ENCODE measurements at regions not wholly inside any gene's neighbourhood (a gene's known extent, or its start where the extent isn't known, plus 50 kb on each side); places are given as distances from the start of the nearest gene placed in this dataset.
"Not testable (repeated sequence)": the region's sequence is repeated elsewhere in the genome, so short reads cannot be mapped to it uniquely, and the experiment has no call there.

GRCh38 chr3:51605938-51606337 lies 65.1 kb upstream of the TEX264 start:
- ATAC-seq (ENCODE audit: low FRiP score in 2 of 2): no peak
- H3K4me3 ChIP-seq: no peak overlapping the region
- 88% methylated on average over 3 of the region's 3 CpGs for WGBS, 2 donors
- no peaks in the 10 kb centered on the region for H3K36me3 ChIP-seq
- H3K4me1 ChIP-seq: peaks cover 0 to 11% (median 4%) of the 10 kb centered on the region in 4 donors
- no peaks in the 10 kb centered on the region for H3K27me3 ChIP-seq
- no peaks in the 10 kb centered on the region for H3K9me3 ChIP-seq
- H3K27ac ChIP-seq: no peak overlapping the region
- DNase-seq: no peak
- TF ChIP-seq POLR2A (IDR thresholded peaks at IDR 0.05) (no peak), POLR2AphosphoS5 (IDR thresholded peaks at IDR 0.05) (no peak), CTCF (IDR thresholded peaks at IDR 0.05) (no peak), EP300 (IDR thresholded peaks at IDR 0.05) (no peak)

- H3K4me3 ChIP-seq; DNase-seq; H3K27ac ChIP-seq; H3K9me3 ChIP-seq; H3K36me3 ChIP-seq; H3K27me3 ChIP-seq; ATAC-seq (ENCODE audit: low FRiP score in 2 of 2): not testable (repeated sequence)
- peaks cover 0 to 11% (median 4%) of the 10 kb centered on the region in 4 donors for H3K4me1 ChIP-seq
- WGBS, 2 donors: 78% methylated on average over 2 to 4 of the region's 4 CpGs
Measured at GRCh38 chr3:51606871-51607270, 64.2 kb upstream of the TEX264 start.

GRCh38 chr3:51607591-51608325 lies 63.3 kb upstream of the TEX264 start:
- not testable (repeated sequence) for ATAC-seq (ENCODE audit: low FRiP score in 2 of 2); H3K36me3 ChIP-seq; H3K9me3 ChIP-seq; H3K4me3 ChIP-seq; H3K27ac ChIP-seq; H3K27me3 ChIP-seq
- peaks cover 0 to 11% (median 4%) of the 10 kb centered on the region in 4 donors for H3K4me1 ChIP-seq
- 97 to 100% methylated on average over 12 to 37 of the region's 57 CpGs for WGBS, 2 donors
- peak in 1 of 2 donors; percentile 59 for DNase-seq

GRCh38 chr3:51610708-51611107 lies 60.3 kb upstream of the TEX264 start:
- TF ChIP-seq CTCF (IDR thresholded peaks at IDR 0.05) (no peak), POLR2AphosphoS5 (IDR thresholded peaks at IDR 0.05) (no peak), EP300 (IDR thresholded peaks at IDR 0.05) (no peak), POLR2A (IDR thresholded peaks at IDR 0.05) (no peak)
- H3K4me3 ChIP-seq: no peak overlapping the region
- DNase-seq (no peak), ATAC-seq (ENCODE audit: low FRiP score in 2 of 2) (no peak)
- no peaks in the 10 kb centered on the region for H3K27me3 ChIP-seq
- H3K4me1 ChIP-seq: peaks cover 0 to 9% (median 4%) of the 10 kb centered on the region in 4 donors
- no peak overlapping the region for H3K27ac ChIP-seq
- H3K9me3 ChIP-seq: no peaks in the 10 kb centered on the region
- 72 to 94% methylated on average over 1 of the region's 1 CpG for WGBS, 2 donors
- no peaks in the 10 kb centered on the region for H3K36me3 ChIP-seq

- Histone ChIP-seq H3K27ac (peak overlapping the region in 2 of 4 donors; percentile 60 to 72), H3K9me3 (no peaks in the 10 kb centered on the region), H3K36me3 (no peaks in the 10 kb centered on the region), H3K27me3 (no peaks in the 10 kb centered on the region), H3K4me1 (peaks cover 19 to 50% (median 29%) of the 10 kb centered on the region in 4 donors), H3K4me3 (no peak overlapping the region)
- WGBS, 2 donors: 75 to 78% methylated on average over 3 of the region's 3 CpGs
- DNase-seq: peak in 1 of 2 donors; percentile 72
- peak; percentile 47 to 72 for ATAC-seq (ENCODE audit: low FRiP score in 2 of 2)
- TF ChIP-seq CTCF (IDR thresholded peaks at IDR 0.05): no peak
- no peak for TF ChIP-seq EP300 (IDR thresholded peaks at IDR 0.05)
- no peak for TF ChIP-seq POLR2AphosphoS5 (IDR thresholded peaks at IDR 0.05)
Measured at GRCh38 chr3:51617597-51617996, 53.5 kb upstream of the TEX264 start.

- Histone ChIP-seq H3K4me1 (peaks cover 19 to 52% (median 29%) of the 10 kb centered on the region in 4 donors), H3K27ac (peak overlapping the region in 2 of 4 donors; percentile 60 to 72)
- H3K9me3 ChIP-seq, H3K36me3 ChIP-seq, H3K27me3 ChIP-seq, H3K4me3 ChIP-seq: not testable (repeated sequence)
- WGBS, 2 donors: 66 to 72% methylated on average over 8 of the region's 8 CpGs
- DNase-seq (peak in 1 of 2 donors; percentile 57), ATAC-seq (ENCODE audit: low FRiP score in 2 of 2) (peak; percentile 24 to 35)
Measured at GRCh38 chr3:51618038-51618437, 53.0 kb upstream of the TEX264 start.
